ENCODE measurements at regions not wholly inside any gene's neighbourhood (a gene's known extent, or its start where the extent isn't known, plus 50 kb on each side); places are given as distances from the start of the nearest gene placed in this dataset.

GRCh38 chr4:144489831-144490230 lies 156.1 kb upstream of the HHIP start:
- DNase-seq = no peak

- no peak for DNase-seq
These were observed 151.7 kb upstream of the HHIP start for GRCh38 chr4:144494280-144494679.

- no peak for DNase-seq
These were observed 150.0 kb upstream of the HHIP start for GRCh38 chr4:144495944-144496343.

- no peak for DNase-seq
These were observed 146.2 kb upstream of the HHIP start for GRCh38 chr4:144499777-144500176.

GRCh38 chr4:144501231-144501780 lies 144.7 kb upstream of the HHIP start:
- DNase-seq = no peak

GRCh38 chr4:144504883-144505282 lies 141.1 kb upstream of the HHIP start:
- no peak for DNase-seq

- no peak for DNase-seq
These were observed 138.4 kb upstream of the HHIP start for GRCh38 chr4:144507311-144508101.

- no peak for DNase-seq
These were observed 136.6 kb upstream of the HHIP start for GRCh38 chr4:144509088-144510015.

GRCh38 chr4:144514736-144515135 lies 131.2 kb upstream of the HHIP start:
- no peak for DNase-seq

GRCh38 chr4:144518181-144518895 lies 127.6 kb upstream of the HHIP start:
- no peak for DNase-seq

GRCh38 chr4:144531841-144532240 lies 114.1 kb upstream of the HHIP start:
- no peak for DNase-seq

- no peak for DNase-seq
These were observed 98.2 kb upstream of the HHIP start for GRCh38 chr4:144547678-144548298.

- no peak for DNase-seq
These were observed 89.3 kb upstream of the HHIP start for GRCh38 chr4:144556636-144557035.

- DNase-seq = no peak
These were observed 88.6 kb upstream of the HHIP start for GRCh38 chr4:144557404-144557803.

- no peak for DNase-seq
These were observed 83.8 kb upstream of the HHIP start for GRCh38 chr4:144562019-144562705.

- no peak for DNase-seq
These were observed 81.6 kb upstream of the HHIP start for GRCh38 chr4:144564358-144564757.

GRCh38 chr4:144565527-144566195 lies 80.3 kb upstream of the HHIP start:
- DNase-seq = no peak

- no peak for DNase-seq
These were observed 73.3 kb upstream of the HHIP start for GRCh38 chr4:144572660-144573059.

GRCh38 chr4:144574000-144574399 lies 72.0 kb upstream of the HHIP start:
- DNase-seq = no peak

GRCh38 chr4:144574509-144574908 lies 71.4 kb upstream of the HHIP start:
- DNase-seq = no peak

- no peak for DNase-seq
These were observed 70.8 kb upstream of the HHIP start for GRCh38 chr4:144575181-144575580.
